ENCODE measurements at regions not wholly inside any gene's neighbourhood (a gene's known extent, or its start where the extent isn't known, plus 50 kb on each side); places are given as distances from the start of the nearest gene placed in this dataset.

- no peak for DNase-seq (ENCODE audit: low read depth in 4 of 4, low spot score in 3 of 4)
Observed at GRCh38 chr16:73890186-73891128, 406.2 kb upstream of the PSMD7 start.

DNA sequence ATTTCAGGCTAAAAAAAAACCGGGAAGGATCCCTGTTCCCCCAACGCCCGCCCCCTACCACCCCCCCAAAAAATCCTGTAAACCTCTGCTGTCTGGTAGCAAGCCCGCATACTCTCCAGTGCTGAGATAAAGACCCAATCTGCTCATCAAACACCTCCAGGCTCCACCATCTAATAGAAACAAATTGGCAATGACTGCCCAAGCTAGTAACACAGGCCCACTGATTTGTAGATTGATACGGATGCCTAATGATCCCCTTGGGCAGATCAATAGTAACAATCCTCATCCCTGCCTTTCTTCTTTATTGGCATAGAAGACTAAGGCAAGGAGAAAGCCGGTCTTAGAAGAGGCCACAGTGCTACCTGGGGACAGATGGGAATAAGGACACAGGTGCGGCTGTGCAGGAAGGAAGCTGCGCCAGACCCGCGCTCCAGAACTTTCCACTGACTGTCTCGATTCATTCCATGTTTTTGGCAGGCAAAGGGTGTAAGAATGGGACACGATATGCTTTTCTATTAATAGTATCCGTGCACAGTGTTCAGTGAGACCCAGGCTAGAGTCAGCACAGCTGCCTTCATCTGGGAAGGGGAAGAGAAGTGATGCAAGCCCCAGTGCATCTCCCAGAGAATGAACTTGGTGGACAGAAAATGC is 407.6 kb upstream of the PSMD7 start:
- DNase-seq (ENCODE audit: low read depth in 4 of 4, low spot score in 3 of 4): no peak

- no peak for DNase-seq (ENCODE audit: low read depth in 4 of 4, low spot score in 3 of 4)
Observed at GRCh38 chr16:73887911-73888310, 408.7 kb upstream of the PSMD7 start.

- DNase-seq (ENCODE audit: low read depth in 4 of 4, low spot score in 3 of 4): no peak
Observed at GRCh38 chr16:73886426-73886825, 410.2 kb upstream of the PSMD7 start.

DNA sequence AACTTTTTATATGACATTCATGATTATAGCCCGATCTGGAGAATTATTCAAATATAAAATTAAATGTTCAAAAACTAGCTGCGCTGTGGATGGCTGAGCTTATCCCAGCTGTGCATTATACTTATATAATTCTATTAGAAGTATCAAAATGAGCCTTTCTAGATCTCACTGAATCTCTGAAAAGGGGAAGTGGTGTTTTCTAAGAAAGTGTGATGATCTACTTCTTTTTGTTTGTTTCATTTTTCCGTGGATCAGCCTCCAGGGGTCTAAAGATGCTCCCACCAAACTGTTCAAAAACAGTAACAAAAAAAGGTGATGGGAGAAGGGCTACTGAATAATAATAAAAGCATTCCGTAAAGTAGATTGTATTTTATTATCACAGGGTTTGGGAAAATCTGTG is 411.3 kb upstream of the PSMD7 start:
- no peak for DNase-seq (ENCODE audit: low read depth in 4 of 4, low spot score in 3 of 4)

DNA sequence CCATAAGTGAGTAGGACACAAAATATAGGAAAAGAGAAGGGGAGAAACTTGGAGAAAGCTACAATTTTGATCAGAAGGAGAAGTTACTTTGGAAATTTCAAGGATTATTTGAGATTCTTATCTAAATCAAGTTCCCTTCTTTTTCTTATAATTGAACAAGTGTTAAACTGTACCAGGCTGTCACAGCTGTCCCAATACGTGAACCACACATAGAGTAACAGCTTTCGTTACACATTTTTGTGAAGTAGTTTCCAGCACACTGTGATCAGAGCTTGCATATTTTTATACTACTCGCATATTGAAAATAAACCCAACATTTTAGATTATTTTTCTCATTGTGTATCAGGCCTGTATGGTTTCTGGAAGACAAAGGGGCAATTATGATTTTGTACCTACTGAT is 412.8 kb upstream of the PSMD7 start:
- DNase-seq (ENCODE audit: low read depth in 4 of 4, low spot score in 3 of 4): no peak

DNA sequence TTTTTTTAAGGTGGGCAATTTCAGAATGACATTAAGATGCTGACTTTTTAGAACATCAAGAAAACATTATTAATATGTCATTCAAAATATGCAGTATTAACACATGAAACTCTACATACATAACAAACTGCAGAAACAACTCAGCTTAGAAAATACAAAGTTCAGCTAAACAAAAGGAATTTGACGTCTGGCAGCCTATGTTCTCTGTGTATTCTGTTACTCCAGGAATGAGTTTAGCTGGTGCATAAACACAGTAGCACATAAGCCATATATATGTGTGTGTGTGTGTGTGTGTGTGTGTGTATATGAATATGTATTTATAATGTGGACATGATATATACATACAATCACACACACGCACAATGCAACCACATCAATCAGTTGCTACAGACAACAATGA is 413.5 kb upstream of the PSMD7 start:
- no peak for DNase-seq (ENCODE audit: low read depth in 4 of 4, low spot score in 3 of 4)

DNA sequence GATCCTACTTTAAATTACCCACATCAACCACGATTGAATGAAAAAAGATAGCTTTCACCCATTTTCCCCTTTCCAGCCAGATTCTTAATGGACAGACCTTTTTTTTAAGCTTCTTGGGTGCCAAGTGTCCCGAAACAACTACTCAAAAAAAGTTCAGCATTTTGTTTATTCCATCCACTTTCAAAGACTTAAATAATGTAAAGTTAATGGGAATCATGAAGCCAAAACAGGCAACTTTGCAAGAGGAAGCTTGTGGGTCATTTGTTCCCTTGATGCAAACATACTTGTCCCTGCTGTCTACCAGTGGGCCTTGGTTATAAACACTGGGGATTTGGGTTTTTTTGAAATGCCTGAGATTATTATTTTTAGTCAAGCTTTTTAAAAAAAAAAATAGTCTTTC is 414.0 kb upstream of the PSMD7 start:
- DNase-seq (ENCODE audit: low read depth in 4 of 4, low spot score in 3 of 4): no peak

- no peak for DNase-seq (ENCODE audit: low read depth in 4 of 4, low spot score in 3 of 4)
Observed at GRCh38 chr16:73882033-73882432, 414.6 kb upstream of the PSMD7 start.

DNA sequence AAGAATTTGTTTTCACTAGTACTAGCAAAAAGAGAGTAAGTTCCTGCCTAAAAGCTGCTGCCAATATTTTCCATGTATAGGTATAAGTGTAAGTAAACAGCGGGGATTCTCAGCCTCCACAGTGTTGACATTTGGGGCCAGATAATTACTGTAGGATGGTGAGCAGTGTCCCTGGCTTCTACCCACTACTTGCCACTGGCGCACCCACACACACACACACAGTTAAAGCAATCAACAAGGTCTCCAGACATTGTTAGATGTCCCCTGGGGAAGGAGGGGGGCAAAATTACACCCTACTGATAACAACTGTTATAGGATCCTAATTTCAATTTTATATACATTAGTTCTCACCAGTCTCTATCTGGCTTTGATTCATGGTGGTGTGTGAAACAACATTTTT is 417.0 kb upstream of the PSMD7 start:
- no peak for DNase-seq (ENCODE audit: low read depth in 4 of 4, low spot score in 3 of 4)

- DNase-seq (ENCODE audit: low read depth in 4 of 4, low spot score in 3 of 4): peak in 3 of 4 donors; percentile 37 to 54 (median 49)
Observed at GRCh38 chr16:73878611-73879010, 418.0 kb upstream of the PSMD7 start.

GRCh38 chr16:73877150-73877549 is 419.5 kb upstream of the PSMD7 start:
- DNase-seq (ENCODE audit: low read depth in 4 of 4, low spot score in 3 of 4): no peak

DNA sequence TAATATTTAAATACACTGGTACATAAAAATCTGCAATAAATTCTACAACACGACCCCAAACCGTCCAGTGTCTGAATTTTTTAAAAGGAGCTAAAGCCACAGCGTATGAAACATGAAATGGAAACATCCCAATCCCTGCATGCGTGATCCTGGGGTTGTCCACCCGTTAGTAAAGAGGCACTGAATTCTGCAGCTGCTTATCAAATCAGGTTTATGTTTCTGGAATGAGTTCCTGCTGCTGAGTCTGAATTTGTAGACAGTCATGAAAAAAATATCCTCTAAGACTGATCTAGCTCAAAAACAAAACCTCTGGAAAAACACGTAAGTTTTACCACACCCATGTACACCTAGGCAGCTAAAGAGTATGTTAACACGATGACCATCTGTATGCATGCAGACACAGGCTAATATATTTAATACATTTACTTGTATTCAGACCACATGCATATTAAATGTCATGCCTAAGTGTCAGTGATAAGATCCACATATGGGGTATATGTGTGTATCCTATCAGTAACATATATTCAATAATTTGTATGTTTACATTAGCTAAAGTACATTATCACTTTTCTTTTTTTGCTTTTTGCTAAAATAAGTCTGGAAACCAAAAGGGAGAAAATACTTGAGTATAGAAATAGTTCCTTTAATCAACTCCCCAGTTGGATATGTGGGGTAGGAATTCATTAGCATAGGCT is 420.5 kb upstream of the PSMD7 start:
- no peak for DNase-seq (ENCODE audit: low read depth in 4 of 4, low spot score in 3 of 4)

- no peak for DNase-seq (ENCODE audit: low read depth in 4 of 4, low spot score in 3 of 4)
Observed at GRCh38 chr16:73874324-73874723, 422.3 kb upstream of the PSMD7 start.

DNA sequence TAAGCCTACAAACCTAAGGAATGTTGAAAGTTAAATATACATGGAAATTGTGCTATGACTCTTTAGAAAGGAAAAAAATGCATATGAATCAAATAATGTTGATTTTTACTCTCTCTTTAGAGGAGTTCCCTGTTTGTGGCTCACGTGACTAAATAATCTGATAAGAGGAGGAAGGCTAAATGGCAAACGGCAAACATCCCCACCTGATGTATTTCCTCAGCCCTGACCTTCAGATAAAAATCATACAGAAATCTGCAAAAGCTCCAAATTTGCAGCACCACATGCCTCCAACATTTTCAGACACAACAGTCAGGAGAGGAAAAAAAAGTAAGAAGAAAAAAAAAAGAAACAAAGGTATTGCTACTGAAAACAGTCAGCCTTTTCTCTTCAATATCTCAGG is 423.0 kb upstream of the PSMD7 start:
- DNase-seq (ENCODE audit: low read depth in 4 of 4, low spot score in 3 of 4): no peak

DNA sequence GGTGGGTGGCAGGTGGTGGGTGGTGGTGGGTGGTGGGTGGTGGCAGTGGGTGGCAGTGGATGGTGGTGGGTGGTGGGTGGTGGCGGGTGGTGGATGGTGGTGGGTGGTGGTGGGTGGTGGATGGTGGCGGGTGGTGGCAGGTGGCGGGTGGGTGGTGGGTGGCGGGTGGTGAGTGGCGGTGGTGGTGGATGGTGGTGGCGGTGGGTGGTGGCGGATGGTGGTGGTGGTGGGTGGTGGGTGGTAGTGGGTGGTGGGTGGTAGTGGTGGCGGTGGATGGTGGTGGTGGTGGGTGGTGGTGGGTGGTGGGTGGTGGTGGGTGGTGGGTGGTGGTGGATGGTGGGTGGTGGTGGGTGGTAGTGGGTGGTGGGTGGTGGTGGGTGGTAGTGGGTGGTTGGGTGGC is 423.8 kb upstream of the PSMD7 start:
- no peak for DNase-seq (ENCODE audit: low read depth in 4 of 4, low spot score in 3 of 4)

DNA sequence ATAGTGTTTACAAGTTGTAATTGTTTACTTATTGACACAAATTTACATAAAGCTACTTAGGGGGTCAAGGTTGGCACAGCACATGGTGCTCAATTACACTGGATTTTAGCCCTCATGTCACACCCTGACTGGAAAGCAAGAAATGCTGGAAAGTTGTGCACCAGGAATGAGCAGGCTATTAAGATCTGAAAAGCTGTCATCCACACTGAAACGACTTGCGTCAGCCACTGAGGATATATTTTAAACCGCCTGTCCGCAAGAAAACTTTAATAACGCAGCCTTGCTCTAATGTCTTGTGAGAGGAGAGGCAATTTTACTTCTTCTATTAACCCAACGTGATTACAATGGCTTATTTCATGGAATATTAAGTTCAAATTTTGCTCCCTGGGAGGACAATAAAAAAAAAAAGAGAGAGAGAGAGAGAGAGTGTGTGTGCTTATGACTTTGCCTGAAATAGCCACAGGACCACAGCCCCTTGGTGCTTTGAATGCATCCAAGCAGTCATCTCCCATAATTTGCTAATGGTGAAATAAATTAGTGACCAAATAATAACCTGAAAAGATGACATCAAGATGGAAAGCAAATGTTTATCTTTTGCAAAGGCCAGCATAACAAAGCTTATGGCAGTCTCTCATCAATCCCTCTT is 425.4 kb upstream of the PSMD7 start:
- no peak for DNase-seq (ENCODE audit: low read depth in 4 of 4, low spot score in 3 of 4)

DNA sequence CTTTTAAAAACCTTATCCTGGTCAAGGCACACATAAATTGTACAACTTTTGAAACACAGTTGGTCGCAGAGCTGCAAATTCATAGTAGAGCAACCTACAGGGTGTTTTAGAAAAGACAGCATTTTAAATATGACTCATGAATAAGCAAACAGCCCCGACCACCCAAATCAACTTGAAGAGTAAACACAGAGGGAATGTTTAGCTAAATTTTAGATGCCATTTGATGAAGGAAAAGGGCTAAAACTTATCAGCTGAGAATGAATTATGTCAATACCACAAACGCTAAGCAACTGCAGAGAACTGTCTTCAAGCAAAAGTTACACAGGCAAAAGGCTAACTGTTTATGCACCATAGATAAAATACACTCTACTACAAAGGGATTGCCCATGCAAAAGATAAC is 427.5 kb upstream of the PSMD7 start:
- DNase-seq (ENCODE audit: low read depth in 4 of 4, low spot score in 3 of 4): no peak

GRCh38 chr16:73864868-73865267 is 431.7 kb upstream of the PSMD7 start:
- DNase-seq (ENCODE audit: low read depth in 4 of 4, low spot score in 3 of 4): no peak

DNA sequence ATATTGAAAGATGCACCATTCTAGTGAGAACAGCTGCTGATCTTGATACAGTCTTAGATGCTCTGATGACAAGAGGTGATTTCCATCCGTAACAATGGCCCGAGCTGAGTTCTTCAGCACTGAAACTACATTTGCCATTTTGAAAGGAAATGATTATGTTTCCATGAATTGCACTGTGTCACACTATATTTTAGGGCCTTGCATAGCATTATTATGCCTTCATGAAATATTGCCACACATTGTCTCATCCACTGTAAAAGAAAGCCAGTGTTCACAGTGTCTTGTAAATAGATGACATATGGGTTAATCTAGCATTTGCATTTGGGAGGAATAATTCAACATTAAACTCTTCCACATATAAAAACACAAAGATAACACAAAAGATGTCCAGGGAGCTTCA is 438.3 kb upstream of the PSMD7 start:
- DNase-seq (ENCODE audit: low read depth in 4 of 4, low spot score in 3 of 4): no peak

GRCh38 chr16:73853968-73854367 is 442.6 kb upstream of the PSMD7 start:
- no peak for DNase-seq (ENCODE audit: low read depth in 4 of 4, low spot score in 3 of 4)
